SK-N-SH (cell line): ENCODE measurements at regions not wholly inside any gene's neighbourhood (a gene's known extent, or its start where the extent isn't known, plus 50 kb on each side); places are given as distances from the start of the nearest gene placed in this dataset.

Experiments
- CTCF ChIA-PET: fragments of 300-600, 350-600 bp; formaldehyde crosslinking; extraction: SDS; loops from one replicate; lab custom pipeline; 2021; lab: Yijun Ruan, JAX
- POLR2A ChIA-PET: fragments of 350-600 bp; sonication (Branson Sonifier 250); formaldehyde crosslinking; extraction: SDS; loops from one replicate; lab custom pipeline; 2020; ENCODE audit warnings: antibody characterized with exemption, inconsistent platforms; lab: Yijun Ruan, JAX
- DNase-seq: peaks from one replicate; pipeline ENCODE4 v3.0.0; 2012
- H2AFZ ChIP-seq: fragments of 200-600 bp; sonication (generic); 2 replicates; pipeline ENCODE4 v1.8.1; 2016; ENCODE audit warnings: antibody characterized with exemption, mild to moderate bottlenecking, low read depth
- H3F3A ChIP-seq: fragments of 200-600 bp; sonication (generic); replicated peaks from 2 replicates; pipeline ENCODE3; 2016; ENCODE audit warnings: antibody characterized with exemption, mild to moderate bottlenecking; ENCODE audit not compliant: insufficient read depth
- H3K27ac ChIP-seq, 2 experiments: fragments of 200-500 bp in 1 of 2; fragments of 200-600 bp in 1 of 2; sonication (Bioruptor generic) in 1 of 2; sonication (generic), shearing (Covaris generic) in 1 of 2; 2 replicates each; pipeline versions ENCODE4 v1.5.1 to v1.6.1; 2014 to 2016; ENCODE audit warnings: low read depth in 2 of 2, inconsistent platforms in 1 of 2, low read length in 1 of 2, mild to moderate bottlenecking in 1 of 2, mixed read lengths in 1 of 2
- H3K27me3 ChIP-seq: fragments of 200-600 bp; sonication (generic), shearing (Covaris generic); 2 replicates; pipeline ENCODE4 v1.6.1; 2016; ENCODE audit warnings: mixed run types; ENCODE audit not compliant: insufficient read depth
- H3K36me3 ChIP-seq, 2 experiments: fragments of 200-500 bp in 1 of 2; fragments of 200-600 bp in 1 of 2; sonication (Bioruptor generic) in 1 of 2; sonication (generic) in 1 of 2; replicated peaks in 1 of 2; 2 replicates each; pipeline versions ENCODE3 to v1.5.1; 2014 to 2016; ENCODE audit warnings: low read length in 1 of 2, mild to moderate bottlenecking in 1 of 2; ENCODE audit not compliant: insufficient read depth in 2 of 2, control insufficient read depth in 1 of 2
- H3K4me1 ChIP-seq, 2 experiments: fragments of 200-500 bp in 1 of 2; fragments of 200-600 bp in 1 of 2; sonication (Bioruptor generic) in 1 of 2; sonication (generic), shearing (Covaris generic) in 1 of 2; 2 replicates each; pipeline versions ENCODE4 v1.5.1 to v1.6.1; 2014 to 2016; ENCODE audit warnings: low read depth in 1 of 2, low read length in 1 of 2, mixed run types in 1 of 2; ENCODE audit not compliant: insufficient read depth in 2 of 2, control insufficient read depth in 1 of 2
- H3K4me2 ChIP-seq: fragments of 200-600 bp; sonication (generic), shearing (Covaris generic); 2 replicates; pipeline ENCODE4 v1.6.1; 2017; ENCODE audit warnings: mixed run types
- H3K4me3 ChIP-seq, 2 experiments: fragments of 200-500 bp in 1 of 2; fragments of 200-600 bp in 1 of 2; sonication (Bioruptor generic) in 1 of 2; sonication (generic), shearing (Covaris generic) in 1 of 2; 2 replicates each; pipeline versions ENCODE4 v1.5.1 to v1.8.1; 2014 to 2016; ENCODE audit warnings: low read depth in 2 of 2, inconsistent platforms in 1 of 2, low read length in 1 of 2, mild to moderate bottlenecking in 1 of 2, mixed read lengths in 1 of 2, moderate library complexity in 1 of 2
- H3K79me2 ChIP-seq: fragments of 200-600 bp; sonication (generic); 2 replicates; pipeline ENCODE4 v1.8.1; 2017; ENCODE audit warnings: mild to moderate bottlenecking; ENCODE audit not compliant: insufficient read depth
- H3K9ac ChIP-seq: fragments of 200-600 bp; sonication (generic); 2 replicates; pipeline ENCODE4 v1.6.1; 2017; ENCODE audit warnings: mixed run types
- H3K9me2 ChIP-seq: fragments of 200-600 bp; sonication (generic); 2 replicates; pipeline ENCODE4 v1.6.1; 2017; ENCODE audit warnings: mixed run types
- H3K9me3 ChIP-seq: fragments of 200-600 bp; sonication (generic); 2 replicates; pipeline ENCODE4 v1.6.1; 2017; ENCODE audit warnings: mixed run types, mild to moderate bottlenecking, moderate library complexity
- H4K20me1 ChIP-seq: fragments of 200-600 bp; sonication (generic); 2 replicates; pipeline ENCODE4 v1.6.1; 2017; ENCODE audit warnings: mild to moderate bottlenecking, mixed run types; ENCODE audit not compliant: insufficient read depth
- FOSL2 ChIP-seq: IDR thresholded peaks from 2 replicates; pipeline ENCODE4 v1.4.0; 2012; ENCODE audit warnings: low read depth, mild to moderate bottlenecking, moderate library complexity, borderline replicate concordance
- FOXJ3 ChIP-seq: sonication (generic); formaldehyde crosslinking; IDR thresholded peaks from 2 replicates; pipeline ENCODE4 v1.5.1; 2020; ENCODE audit warnings: mild to moderate bottlenecking, missing genetic modification reagents
- MXI1 ChIP-seq: IDR thresholded peaks from 2 replicates; pipeline ENCODE4 v1.6.1; 2012; ENCODE audit warnings: mild to moderate bottlenecking, low read depth, low read length, improper control_type of control experiment
- POLR2AphosphoS5 ChIP-seq: IDR thresholded peaks from 2 replicates; pipeline ENCODE4 v1.6.1; 2012; ENCODE audit warnings: low read depth, low read length
- RAD21 ChIP-seq: IDR thresholded peaks from 2 replicates; pipeline ENCODE4 v1.6.1; 2012; ENCODE audit warnings: mild to moderate bottlenecking, low read length
- RCOR1 ChIP-seq: fragments of 150-350 bp; IDR thresholded peaks from 2 replicates; pipeline ENCODE4 v1.6.1; 2017; ENCODE audit warnings: antibody characterized with exemption, low read length
- RXRA ChIP-seq: IDR thresholded peaks from 2 replicates; pipeline ENCODE4 v1.4.0; 2012; ENCODE audit warnings: low read depth, mild to moderate bottlenecking, borderline replicate concordance
- SMC3 ChIP-seq: IDR thresholded peaks from 2 replicates; pipeline ENCODE4 v1.6.1; 2012; ENCODE audit warnings: low read depth, low read length, improper control_type of control experiment
- TEAD4 ChIP-seq: IDR thresholded peaks from 2 replicates; pipeline ENCODE4 v1.4.0; 2012; ENCODE audit warnings: mild to moderate bottlenecking, borderline replicate concordance; ENCODE audit not compliant: insufficient read depth
- YY1 ChIP-seq: IDR thresholded peaks from 2 replicates; pipeline ENCODE4 v1.4.0; 2012; ENCODE audit warnings: low read depth, mild to moderate bottlenecking
- WGBS: methylation state at CpG from one replicate; pipeline ENCODE4 v1.1.6; 2017; ENCODE audit warnings: low lambda C conversion rate; 5-methylcytosine and 5-hydroxymethylcytosine counted together
- TF ChIP-seq, protein P1 (sequence below): IDR thresholded peaks from 2 replicates; pipeline ENCODE4 v1.4.0; 2012; ENCODE audit warnings: low read depth, borderline replicate concordance
- TF ChIP-seq, protein P2 (sequence below): IDR thresholded peaks from 2 replicates; pipeline ENCODE4 v1.6.1; 2012; ENCODE audit warnings: mild to moderate bottlenecking, low read depth, low read length, moderate library complexity
- TF ChIP-seq, protein P3 (sequence below): IDR thresholded peaks from 2 replicates; pipeline ENCODE4; 2012
- TF ChIP-seq, protein P4 (sequence below): IDR thresholded peaks from 2 replicates; pipeline ENCODE4 v1.4.0; 2012; ENCODE audit warnings: low read depth

DNA sequence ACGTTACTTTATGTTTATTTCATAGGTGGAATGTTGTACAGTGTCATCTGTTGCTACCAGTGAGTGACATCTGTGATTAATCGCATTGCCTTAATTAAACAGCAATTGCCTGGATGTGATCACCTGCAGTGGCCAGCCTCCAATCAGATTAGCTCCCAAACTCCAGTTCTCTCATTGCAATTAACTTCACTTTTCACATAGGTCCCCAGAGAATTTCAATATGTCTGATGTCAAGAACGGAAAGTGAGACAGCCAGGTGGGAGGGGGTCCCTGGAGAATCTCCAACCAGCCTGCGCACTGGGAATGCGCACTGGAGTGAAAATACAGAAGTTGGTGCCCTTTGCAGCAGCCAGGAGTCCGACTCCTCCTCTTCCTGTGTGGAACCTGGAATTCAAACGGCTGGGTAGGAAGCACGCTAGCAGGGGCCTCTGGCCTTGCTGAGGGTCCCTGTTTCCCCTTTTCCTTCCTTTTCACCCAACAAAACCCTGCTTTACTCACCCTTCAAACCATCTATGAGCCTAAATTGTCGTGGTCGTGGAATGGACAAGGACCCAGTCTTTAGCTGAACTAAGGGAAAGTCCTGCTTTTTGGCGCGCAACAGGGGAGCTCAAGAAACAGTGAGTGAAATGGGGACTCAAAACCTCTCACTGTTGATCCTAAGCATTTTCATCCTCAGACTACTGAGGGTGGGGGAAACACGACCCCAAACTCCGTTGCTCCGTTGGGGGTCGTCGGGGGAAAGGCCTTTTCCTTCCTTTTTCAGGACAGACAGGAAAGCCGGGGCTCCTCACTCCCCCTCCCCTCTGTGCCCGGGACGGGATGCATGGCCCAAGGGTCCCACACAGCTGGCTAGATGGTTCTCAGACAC, 1355.5 kb upstream of the LRRTM3 start (continued):
- TF ChIP-seq RAD21 (peak; percentile 23), YY1 (no peak), SMC3 (no peak), POLR2AphosphoS5 (peak; percentile 91), TEAD4 (no peak)
- TF ChIP-seq, protein P1, sequence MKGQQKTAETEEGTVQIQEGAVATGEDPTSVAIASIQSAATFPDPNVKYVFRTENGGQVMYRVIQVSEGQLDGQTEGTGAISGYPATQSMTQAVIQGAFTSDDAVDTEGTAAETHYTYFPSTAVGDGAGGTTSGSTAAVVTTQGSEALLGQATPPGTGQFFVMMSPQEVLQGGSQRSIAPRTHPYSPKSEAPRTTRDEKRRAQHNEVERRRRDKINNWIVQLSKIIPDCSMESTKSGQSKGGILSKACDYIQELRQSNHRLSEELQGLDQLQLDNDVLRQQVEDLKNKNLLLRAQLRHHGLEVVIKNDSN = no peak
- TF ChIP-seq, protein P2, sequence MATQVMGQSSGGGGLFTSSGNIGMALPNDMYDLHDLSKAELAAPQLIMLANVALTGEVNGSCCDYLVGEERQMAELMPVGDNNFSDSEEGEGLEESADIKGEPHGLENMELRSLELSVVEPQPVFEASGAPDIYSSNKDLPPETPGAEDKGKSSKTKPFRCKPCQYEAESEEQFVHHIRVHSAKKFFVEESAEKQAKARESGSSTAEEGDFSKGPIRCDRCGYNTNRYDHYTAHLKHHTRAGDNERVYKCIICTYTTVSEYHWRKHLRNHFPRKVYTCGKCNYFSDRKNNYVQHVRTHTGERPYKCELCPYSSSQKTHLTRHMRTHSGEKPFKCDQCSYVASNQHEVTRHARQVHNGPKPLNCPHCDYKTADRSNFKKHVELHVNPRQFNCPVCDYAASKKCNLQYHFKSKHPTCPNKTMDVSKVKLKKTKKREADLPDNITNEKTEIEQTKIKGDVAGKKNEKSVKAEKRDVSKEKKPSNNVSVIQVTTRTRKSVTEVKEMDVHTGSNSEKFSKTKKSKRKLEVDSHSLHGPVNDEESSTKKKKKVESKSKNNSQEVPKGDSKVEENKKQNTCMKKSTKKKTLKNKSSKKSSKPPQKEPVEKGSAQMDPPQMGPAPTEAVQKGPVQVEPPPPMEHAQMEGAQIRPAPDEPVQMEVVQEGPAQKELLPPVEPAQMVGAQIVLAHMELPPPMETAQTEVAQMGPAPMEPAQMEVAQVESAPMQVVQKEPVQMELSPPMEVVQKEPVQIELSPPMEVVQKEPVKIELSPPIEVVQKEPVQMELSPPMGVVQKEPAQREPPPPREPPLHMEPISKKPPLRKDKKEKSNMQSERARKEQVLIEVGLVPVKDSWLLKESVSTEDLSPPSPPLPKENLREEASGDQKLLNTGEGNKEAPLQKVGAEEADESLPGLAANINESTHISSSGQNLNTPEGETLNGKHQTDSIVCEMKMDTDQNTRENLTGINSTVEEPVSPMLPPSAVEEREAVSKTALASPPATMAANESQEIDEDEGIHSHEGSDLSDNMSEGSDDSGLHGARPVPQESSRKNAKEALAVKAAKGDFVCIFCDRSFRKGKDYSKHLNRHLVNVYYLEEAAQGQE = no peak

DNA sequence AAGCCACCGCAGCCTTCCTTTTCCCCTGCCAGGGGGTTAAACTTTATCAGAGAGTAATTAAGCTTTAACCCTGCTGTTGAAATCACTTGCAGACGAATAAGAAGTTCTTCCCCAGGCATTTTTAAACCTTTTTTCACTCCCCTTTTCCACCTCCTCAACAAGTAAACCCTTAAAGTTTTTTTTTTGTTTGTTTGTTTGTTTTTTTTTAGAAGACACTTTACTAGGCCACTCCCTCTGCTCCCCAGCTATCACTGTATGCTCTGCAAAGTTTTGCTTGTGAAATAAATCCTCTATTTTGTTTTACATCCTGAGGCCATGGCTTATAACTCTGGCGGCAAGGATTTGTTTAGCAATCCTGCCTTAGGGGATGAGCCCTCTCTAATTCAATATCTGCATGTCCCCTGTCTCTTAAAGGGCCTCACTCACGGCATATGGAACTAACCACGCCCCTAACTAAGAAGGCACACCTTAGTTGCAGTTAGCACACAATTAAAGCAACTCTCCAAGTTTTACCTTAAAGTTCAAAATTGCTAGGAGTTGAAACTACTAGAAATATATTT, 1354.7 kb upstream of the LRRTM3 start:
- H3K9ac ChIP-seq = peak overlapping the region; percentile 68
- no peak; the same call in 1 of the 2 replicates for TF ChIP-seq MXI1
- TF ChIP-seq, protein P3, sequence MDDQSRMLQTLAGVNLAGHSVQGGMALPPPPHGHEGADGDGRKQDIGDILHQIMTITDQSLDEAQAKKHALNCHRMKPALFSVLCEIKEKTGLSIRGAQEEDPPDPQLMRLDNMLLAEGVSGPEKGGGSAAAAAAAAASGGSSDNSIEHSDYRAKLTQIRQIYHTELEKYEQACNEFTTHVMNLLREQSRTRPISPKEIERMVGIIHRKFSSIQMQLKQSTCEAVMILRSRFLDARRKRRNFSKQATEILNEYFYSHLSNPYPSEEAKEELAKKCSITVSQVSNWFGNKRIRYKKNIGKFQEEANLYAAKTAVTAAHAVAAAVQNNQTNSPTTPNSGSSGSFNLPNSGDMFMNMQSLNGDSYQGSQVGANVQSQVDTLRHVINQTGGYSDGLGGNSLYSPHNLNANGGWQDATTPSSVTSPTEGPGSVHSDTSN = no peak
- no peak for TF ChIP-seq RXRA
- TF ChIP-seq FOSL2 = no peak
- no peak for TF ChIP-seq FOXJ3
- TF ChIP-seq, protein P4, sequence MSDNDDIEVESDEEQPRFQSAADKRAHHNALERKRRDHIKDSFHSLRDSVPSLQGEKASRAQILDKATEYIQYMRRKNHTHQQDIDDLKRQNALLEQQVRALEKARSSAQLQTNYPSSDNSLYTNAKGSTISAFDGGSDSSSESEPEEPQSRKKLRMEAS = 0 out of 2 replicates have a peak, but pooled peaks have one; percentile 13
- no peak for TF ChIP-seq RCOR1
- TF ChIP-seq, protein P1 = no peak
- no peaks in the 10 kb centered on the region for H3K27me3 ChIP-seq
- H3K4me1 ChIP-seq = peaks cover 0 to 2% of the 10 kb centered on the region in 2 experiments; a peak in 2 of 4 replicates
- CTCF ChIA-PET = no interaction called here
- no peaks in the 10 kb centered on the region for H4K20me1 ChIP-seq
- no peaks in the 10 kb centered on the region for H3K9me3 ChIP-seq
- POLR2A ChIA-PET = no interaction called here
- WGBS = 4% methylated on average over 5 of the region's 5 CpGs
- peak; percentile 4 for DNase-seq
- peaks cover 11% of the 10 kb centered on the region; the same call in 1 of the 2 replicates for H3K79me2 ChIP-seq
- peak overlapping the region; percentile 65 to 66 for H3K4me3 ChIP-seq
- H3K4me2 ChIP-seq = peak overlapping the region; percentile 84
- H3K9me2 ChIP-seq = no peaks in the 10 kb centered on the region
- no peaks in the 10 kb centered on the region for H3F3A ChIP-seq
- H3K36me3 ChIP-seq = peaks cover 2 to 10% of the 10 kb centered on the region in 2 experiments
- peak overlapping the region; percentile 88 for H2AFZ ChIP-seq
- H3K27ac ChIP-seq = peak overlapping the region; percentile 38 to 75; a peak in 3 of 4 replicates
